Left renal cortex interstitium (tissue), 4 donors: ENCODE measurements at regions not wholly inside any gene's neighbourhood (a gene's known extent, or its start where the extent isn't known, plus 50 kb on each side); places are given as distances from the start of the nearest gene placed in this dataset.
"Not testable (repeated sequence)": the region's sequence is repeated elsewhere in the genome, so short reads cannot be mapped to it uniquely, and the experiment has no call there.

ENCODE experiments used
- DNase-seq, 4 donors: peaks; one replicate each; pipeline ENCODE4 v3.0.0-alpha.2; 2013; ENCODE audit warnings: low read depth in 4 of 4, low spot score in 2 of 4, missing footprints in 1 of 4

DNA sequence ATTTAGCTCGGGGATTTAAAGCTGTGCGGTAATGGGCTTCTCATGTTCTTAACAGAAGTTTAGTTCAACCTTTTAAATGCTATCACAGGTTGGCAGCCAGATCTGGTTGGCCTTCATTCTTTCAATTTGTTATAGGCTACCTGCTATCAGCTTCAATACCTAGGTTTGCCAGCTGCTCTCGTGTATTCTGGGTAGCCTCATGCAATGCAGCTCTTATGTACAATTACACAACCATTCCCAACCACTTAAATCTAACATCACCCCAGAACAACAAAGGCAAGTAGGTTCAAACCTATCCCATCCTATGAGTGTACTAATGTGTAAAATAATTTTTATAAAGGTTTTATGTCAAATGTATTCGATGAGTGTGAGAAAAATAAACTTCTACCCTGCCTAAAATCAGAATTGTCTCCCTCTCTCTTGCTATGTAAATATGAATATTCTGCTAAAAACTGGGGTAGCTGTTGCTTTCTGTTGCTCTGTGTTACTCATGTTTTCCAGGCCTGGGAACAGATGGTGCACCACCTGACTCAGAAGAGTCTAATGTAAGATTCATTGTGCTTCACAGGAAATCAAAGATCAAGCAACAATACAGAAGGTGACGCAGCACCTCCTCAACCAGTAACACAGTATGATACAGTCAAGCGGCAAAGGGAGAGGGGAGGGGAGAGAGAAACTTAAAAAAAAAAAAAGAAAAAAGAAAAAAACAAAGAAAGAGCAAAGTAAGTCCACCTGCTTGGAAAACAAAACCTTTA, 188.6 kb downstream of the ETV1 start:
- no peak for DNase-seq

GRCh38 chr7:13801669-13802068, 187.8 kb downstream of the ETV1 start:
- no peak for DNase-seq

DNA sequence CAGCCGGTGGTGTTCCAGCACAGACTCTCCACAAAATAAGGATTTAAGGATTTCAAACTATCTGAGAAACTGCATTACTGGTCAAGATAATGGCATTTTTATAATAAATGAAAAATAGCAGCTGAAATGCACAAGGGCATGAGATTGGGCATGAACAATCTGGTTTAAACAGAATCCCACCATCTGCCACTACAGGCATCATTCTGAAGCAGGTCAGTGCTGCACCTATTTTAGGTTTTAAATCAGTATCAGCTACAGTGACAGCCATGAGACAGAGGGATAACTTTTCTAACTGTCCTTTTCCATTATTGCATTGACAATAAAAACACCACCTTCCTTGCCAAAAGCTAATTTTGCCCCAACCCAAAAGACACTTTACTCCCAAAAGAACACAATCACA, 186.8 kb downstream of the ETV1 start:
- no peak for DNase-seq

DNA sequence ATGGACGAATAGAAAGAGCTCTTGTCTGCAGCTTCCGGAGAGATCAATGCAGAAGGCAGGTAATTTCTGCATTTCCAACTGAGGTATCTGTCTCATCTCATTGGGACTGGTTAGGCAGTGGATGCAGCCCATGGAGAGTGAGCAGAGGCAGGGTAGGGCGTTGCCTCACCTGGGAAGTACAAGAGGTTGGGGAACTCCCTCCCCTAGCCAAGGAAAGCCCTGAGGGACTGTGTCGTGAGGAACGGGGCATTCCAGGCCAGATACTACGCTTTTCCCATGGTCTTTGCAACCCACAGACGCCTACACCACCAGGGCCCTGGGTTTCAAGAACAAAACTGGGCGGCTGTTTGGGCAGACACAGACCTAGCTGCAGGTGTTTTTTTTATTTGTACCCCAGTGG, 186.3 kb downstream of the ETV1 start:
- no peak for DNase-seq

DNA sequence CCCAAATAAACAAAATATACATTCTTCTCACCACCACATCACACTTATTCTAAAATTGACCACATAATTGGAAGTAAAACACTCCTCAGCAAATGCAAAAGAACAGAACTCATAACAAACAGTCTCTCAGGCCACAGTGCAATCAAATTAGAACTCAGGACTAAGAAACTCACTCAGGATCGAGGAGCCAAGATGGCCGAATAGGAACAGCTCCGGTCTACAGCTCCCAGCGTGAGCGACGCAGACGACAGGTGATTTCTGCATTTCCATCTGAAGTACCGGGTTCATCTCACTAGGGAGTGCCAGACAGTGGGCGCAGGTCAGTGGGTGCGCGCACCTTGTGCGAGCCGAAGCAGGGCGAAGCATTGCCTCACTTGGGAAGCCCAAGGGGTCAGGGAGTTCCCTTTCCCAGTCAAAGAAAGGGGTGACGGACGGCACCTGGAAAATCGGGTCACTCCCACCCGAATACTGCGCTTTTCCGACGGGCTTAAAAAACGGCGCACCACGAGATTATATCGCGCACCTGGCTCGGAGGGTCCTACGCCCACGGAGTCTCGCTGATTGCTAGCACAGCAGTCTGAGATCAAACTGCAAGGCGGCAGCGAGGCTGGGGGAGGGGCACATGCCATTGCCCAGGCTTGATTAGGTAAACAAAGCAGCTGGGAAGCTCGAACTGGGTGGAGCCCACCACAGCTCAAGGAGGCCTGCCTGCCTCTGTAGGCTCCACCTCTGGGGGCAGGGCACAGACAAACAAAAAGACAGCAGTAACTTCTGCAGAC, 183.2 kb downstream of the ETV1 start:
- DNase-seq: not testable (repeated sequence)

DNA sequence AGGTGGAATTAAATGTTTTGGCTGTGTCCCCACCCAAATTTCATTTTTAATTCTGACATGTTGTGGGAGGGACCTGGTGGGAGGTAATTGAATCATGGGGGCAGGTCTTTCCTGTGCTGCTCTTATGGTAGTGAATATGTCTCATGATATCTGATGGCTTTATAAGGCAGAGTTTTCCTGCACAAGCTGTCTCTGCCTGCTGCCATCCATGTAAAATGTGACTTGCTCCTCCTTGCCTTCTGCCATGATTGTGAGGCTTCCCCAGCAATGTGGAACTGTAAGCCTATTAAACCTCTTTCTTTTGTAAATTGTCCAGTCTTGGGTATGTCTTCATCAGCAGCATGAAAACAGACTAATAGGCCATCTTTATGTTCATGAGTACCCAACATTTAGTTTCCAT, 172.2 kb downstream of the ETV1 start:
- not testable (repeated sequence) for DNase-seq

DNA sequence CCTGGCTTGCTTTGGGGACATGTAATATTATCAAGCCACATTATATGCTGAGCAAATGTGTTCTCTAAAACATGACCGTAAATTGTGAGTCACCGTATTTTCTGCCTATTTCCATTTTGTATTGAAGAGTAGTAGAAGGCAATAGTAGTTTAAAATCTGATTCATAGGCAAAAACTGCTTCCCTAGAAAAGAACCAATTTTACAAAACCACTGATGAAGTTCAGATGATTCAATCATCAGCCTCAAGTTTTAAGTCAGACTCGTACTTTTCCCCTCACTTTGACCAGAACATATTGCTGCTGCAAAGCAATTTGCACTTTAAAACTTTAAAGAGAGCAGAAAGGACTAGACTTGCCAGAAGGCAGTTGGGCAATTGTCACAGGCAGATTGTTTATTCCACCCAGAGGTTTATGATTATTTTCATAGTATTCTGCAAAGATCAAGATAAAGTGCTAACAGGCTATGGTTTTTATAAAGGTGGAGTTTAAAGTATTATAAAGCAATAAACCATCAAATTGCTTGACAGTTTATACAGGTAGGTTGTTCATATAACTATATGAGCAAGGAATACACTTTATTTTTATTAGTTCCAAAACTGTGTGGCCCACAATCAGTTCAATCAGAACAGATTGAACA, 168.2 kb downstream of the ETV1 start:
- DNase-seq: no peak

- no peak for DNase-seq
These were observed 166.8 kb downstream of the ETV1 start for GRCh38 chr7:13822678-13823077.

GRCh38 chr7:13826752-13827151, 162.7 kb downstream of the ETV1 start:
- no peak for DNase-seq

- no peak for DNase-seq
These were observed 161.8 kb downstream of the ETV1 start for GRCh38 chr7:13827716-13828115.

GRCh38 chr7:13829231-13829630, 160.2 kb downstream of the ETV1 start:
- no peak for DNase-seq

- DNase-seq: no peak
These were observed 159.3 kb downstream of the ETV1 start for GRCh38 chr7:13829914-13830900.

DNA sequence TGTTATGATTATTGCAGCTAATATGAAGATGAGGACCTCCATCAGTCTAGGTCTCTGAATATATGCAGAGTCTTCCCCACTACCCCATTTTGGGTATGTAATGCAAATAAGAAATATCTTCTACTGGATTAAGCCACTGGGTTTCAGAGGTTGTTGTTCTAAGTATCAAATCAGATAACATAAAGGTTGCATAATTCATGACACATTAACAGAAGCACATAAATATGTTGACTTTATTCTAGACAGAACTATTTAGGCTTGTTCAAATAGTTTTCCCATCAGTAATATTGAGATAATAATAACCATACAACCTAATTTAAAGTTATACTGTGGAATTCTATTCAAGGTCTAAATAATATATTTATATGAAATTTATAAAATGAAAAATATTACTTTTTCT, 157.1 kb downstream of the ETV1 start:
- DNase-seq: no peak

DNA sequence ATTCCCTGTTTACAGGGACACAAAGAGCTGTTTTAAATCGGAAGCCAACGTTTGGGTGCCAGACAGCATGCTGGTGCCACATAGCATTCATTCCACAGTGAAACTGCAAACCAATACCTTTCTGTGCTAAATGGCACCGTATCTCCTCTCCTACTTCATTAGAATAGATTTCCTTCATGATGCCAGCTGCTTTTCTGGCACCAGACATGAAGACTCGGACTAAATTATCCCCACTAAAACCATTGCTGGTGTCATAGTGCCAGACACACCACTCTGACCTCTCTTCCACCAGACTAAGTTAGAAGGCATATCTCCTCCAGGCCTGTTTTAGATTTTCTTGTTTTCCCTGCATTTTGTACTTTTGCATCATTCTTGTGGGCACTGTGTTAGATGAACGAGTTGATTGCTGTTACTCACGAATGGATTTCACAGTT, 155.1 kb downstream of the ETV1 start:
- no peak for DNase-seq

GRCh38 chr7:13835442-13835841, 154.0 kb downstream of the ETV1 start:
- no peak for DNase-seq

GRCh38 chr7:13839063-13839462, 150.4 kb downstream of the ETV1 start:
- DNase-seq: no peak
